Astrocyte of the cerebellum (primary cell): ENCODE measurements at regions not wholly inside any gene's neighbourhood (a gene's known extent, or its start where the extent isn't known, plus 50 kb on each side); places are given as distances from the start of the nearest gene placed in this dataset.

ENCODE experiments used
- DNase-seq: peaks from one replicate; pipeline ENCODE4 v3.0.0-alpha.2; 2011; ENCODE audit warnings: low read depth
- H3K4me3 ChIP-seq: 2 replicates; pipeline ENCODE4 v1.5.1; 2011; ENCODE audit warnings: mild to moderate bottlenecking, low read depth, low read length, moderate library complexity
- CTCF ChIP-seq: IDR thresholded peaks from 2 replicates; pipeline ENCODE4 v1.5.1; 2012; ENCODE audit warnings: low read length, low read depth, moderate library complexity, mild to moderate bottlenecking; ENCODE audit errors: missing control alignments
- in situ Hi-C: cut with HindIII; loops from 2 replicates; pipeline ENCODE4 v1.10.0; 2017; ENCODE audit warnings: low sequenced_read_pairs

DNA sequence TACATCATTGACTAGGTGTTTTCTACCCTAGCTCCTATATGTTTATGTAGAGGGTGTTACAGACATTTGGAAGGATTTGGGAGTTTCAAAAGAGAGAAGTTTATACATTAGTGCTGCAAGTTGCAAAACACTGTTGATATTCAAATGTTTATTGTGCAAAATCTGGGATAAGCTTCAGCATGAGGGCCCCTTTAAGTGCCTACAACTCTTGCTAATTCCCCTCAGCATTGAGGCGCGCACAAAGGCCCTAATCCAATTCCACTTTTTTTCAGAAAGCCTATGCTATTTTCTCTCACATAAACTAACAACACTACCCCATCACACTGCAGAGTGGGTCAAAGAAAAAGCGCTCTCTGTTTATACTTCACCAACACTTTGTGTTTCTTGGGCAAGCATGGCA lies 208.0 kb downstream of the NR2F2 start:
- no peak for DNase-seq
- H3K4me3 ChIP-seq, result no peak overlapping the region
- no peak for TF ChIP-seq CTCF
- in situ Hi-C loops, result no loop called here

- H3K4me3 ChIP-seq, result no peak overlapping the region
- in situ Hi-C loops, result no loop called here
- no peak for TF ChIP-seq CTCF
- no peak for DNase-seq
These were observed 209.8 kb downstream of the NR2F2 start for GRCh38 chr15:96540283-96540682.

GRCh38 chr15:96542130-96542770 lies 211.8 kb downstream of the NR2F2 start:
- no peak overlapping the region for H3K4me3 ChIP-seq
- DNase-seq, result no peak
- in situ Hi-C loops, result no loop called here
- no peak for TF ChIP-seq CTCF

GRCh38 chr15:96544162-96544756 lies 213.8 kb downstream of the NR2F2 start:
- no peak overlapping the region for H3K4me3 ChIP-seq
- no peak for DNase-seq
- no peak for TF ChIP-seq CTCF
- in situ Hi-C loops, result no loop called here

DNA sequence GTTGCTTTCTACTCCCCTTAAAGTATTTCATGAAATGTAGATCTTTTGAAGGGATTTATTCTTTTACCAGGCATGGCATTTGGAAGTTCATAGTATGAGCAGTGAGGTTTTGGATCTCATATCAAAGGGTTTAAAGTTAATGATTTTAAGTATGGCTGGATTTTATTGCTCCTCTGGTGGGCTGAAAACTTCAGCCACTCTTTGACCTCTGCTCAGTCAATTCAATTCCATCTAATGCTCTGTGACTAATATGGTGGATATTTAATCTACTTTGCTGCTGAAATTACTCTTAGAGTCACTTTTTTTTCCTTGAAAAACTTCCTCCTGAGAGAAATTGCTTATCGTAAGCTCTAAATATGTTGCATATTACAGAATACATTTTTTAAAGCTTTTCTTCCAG lies 218.6 kb downstream of the NR2F2 start:
- no peak for TF ChIP-seq CTCF
- in situ Hi-C loops, result no loop called here
- no peak for DNase-seq

DNA sequence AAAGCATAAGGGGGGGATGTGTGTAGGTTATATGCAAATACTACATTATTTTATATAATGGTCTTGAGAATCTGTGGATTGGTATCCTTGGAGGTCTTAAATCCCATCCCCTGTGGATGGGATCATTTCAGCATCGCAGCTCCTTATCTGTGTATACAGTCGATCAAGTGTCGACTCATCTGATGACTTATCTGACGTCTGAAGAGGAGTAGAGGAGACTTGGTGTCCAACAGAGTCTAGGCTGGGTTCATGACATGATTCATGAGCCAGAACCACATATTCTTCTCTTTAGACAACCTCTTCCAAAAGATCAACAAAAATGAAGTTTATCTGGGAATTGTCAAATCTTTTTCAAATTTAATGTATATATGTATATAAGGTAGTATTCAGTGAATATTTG lies 220.7 kb downstream of the NR2F2 start:
- DNase-seq, result no peak
- in situ Hi-C loops, result no loop called here
- no peak for TF ChIP-seq CTCF
- no peak overlapping the region for H3K4me3 ChIP-seq

More for the DNA sequence above, 218.6 kb downstream of the NR2F2 start:
- no peak overlapping the region for H3K4me3 ChIP-seq
